ENCODE measurements at regions not wholly inside any gene's neighbourhood (a gene's known extent, or its start where the extent isn't known, plus 50 kb on each side); places are given as distances from the start of the nearest gene placed in this dataset.

DNA sequence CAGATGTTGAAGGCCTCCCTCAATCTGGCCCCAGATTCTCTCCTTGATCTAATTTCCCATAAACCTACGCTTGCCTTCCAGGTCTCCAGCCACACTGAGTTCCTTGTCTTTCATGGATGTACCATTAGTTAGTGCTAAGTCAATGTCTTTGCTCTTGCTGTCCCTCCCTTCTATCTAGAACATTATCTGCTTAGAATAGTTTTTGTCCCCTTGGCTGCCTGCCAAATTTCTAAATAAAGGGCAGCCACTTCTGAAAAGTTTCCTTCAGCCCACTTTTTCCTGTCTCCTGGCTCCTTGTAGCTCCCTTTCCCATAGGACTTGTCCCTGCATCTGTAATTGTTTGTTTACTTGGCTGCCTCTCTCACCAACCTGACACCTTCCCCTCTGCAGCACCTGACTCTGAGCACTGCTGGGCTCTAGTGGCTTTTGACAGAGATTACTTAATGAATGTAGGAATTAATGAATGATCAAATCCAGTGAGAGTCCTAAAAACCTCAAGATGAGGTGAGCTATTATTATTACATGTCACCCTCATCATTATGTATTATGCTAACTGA lies 58.3 kb downstream of the CXCL12 start:
- no peaks in the 10 kb centered on the region for H3K9me3 ChIP-seq
- no peak overlapping the region for H3K4me3 ChIP-seq
- H3K27me3 ChIP-seq = no peaks in the 10 kb centered on the region
- DNase-seq (no peak), ATAC-seq (ENCODE audit: low FRiP score in 2 of 2) (no peak)
- H3K4me1 ChIP-seq = no peaks in the 10 kb centered on the region
- 95% methylated on average over 1 of the region's 1 CpG for WGBS, 2 donors
- H3K36me3 ChIP-seq = no peaks in the 10 kb centered on the region
- TF ChIP-seq EP300 (IDR thresholded peaks at IDR 0.05) (no peak), POLR2AphosphoS5 (IDR thresholded peaks at IDR 0.05) (no peak), POLR2A (IDR thresholded peaks at IDR 0.05) (no peak)
- TF ChIP-seq, protein P1, sequence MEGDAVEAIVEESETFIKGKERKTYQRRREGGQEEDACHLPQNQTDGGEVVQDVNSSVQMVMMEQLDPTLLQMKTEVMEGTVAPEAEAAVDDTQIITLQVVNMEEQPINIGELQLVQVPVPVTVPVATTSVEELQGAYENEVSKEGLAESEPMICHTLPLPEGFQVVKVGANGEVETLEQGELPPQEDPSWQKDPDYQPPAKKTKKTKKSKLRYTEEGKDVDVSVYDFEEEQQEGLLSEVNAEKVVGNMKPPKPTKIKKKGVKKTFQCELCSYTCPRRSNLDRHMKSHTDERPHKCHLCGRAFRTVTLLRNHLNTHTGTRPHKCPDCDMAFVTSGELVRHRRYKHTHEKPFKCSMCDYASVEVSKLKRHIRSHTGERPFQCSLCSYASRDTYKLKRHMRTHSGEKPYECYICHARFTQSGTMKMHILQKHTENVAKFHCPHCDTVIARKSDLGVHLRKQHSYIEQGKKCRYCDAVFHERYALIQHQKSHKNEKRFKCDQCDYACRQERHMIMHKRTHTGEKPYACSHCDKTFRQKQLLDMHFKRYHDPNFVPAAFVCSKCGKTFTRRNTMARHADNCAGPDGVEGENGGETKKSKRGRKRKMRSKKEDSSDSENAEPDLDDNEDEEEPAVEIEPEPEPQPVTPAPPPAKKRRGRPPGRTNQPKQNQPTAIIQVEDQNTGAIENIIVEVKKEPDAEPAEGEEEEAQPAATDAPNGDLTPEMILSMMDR (IDR thresholded peaks at IDR 0.05) = no peak
- H3K27ac ChIP-seq = no peak overlapping the region

DNA sequence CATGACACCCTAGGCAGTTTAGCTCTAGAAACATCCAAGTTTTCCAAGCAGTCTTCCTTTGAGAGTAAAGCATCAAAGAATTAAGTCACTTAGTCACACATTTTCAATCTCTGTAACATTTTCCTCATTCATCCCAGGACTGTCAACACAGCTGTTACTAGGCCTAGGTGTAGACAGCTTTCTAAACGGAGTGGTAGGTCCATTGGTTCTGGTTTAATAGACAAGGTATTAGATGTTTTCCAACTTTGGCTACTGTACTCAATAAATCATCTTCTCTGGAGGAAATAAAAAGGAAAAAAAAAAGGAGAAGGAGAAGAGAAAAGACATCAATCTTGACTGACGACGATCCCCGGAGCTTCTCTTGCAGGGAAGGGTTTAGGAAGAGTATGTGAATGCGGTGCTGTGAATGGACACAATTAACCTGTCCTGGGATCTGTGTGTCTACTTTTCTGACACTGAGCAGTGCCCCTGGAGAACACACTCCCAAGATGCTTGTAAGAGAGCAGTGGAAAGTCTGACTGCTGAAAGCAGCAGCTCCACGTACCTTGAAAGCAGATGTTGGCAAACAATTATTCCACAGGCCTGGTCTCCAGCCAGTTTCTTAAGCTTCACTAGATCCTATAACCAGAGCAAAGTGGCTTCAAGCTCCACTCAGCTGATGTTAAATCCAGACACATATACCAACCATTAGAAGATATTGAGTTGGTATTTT lies 59.1 kb downstream of the CXCL12 start:
- 76 to 80% methylated on average over 6 of the region's 6 CpGs for WGBS, 2 donors

DNA sequence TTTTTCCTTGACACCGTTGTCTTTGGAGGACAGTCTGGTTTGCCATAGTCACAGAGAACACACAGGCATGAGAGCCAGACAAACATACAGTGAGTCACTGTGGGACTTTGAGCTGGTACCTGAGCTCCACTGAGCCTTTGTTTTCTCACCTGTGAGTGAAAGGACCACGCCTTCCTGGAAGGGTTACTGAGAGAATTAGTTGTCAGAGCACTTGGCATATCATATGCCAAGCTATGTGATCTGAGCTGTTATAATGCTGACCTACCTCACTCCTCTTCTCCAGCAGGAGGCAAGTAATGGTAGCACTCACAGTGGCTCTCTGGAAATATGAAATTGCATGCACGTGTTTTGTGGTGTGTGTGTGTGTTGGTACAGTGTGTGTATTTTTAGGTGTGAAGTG lies 59.7 kb downstream of the CXCL12 start:
- Histone ChIP-seq H3K4me3 (no peak overlapping the region), H3K27me3 (no peaks in the 10 kb centered on the region), H3K9me3 (no peaks in the 10 kb centered on the region), H3K36me3 (no peaks in the 10 kb centered on the region), H3K4me1 (no peaks in the 10 kb centered on the region), H3K27ac (no peak overlapping the region)
- peak in 1 of 2 donors; percentile 64 for ATAC-seq (ENCODE audit: low FRiP score in 2 of 2)
- TF ChIP-seq, protein P1 (IDR thresholded peaks at IDR 0.05) = no peak
- TF ChIP-seq POLR2A (IDR thresholded peaks at IDR 0.05) (no peak), POLR2AphosphoS5 (IDR thresholded peaks at IDR 0.05) (no peak), EP300 (IDR thresholded peaks at IDR 0.05) (no peak)
- peak in 1 of 2 donors; percentile 36 for DNase-seq
- WGBS, 2 donors = 47 to 60% methylated on average over 3 of the region's 3 CpGs

More for the DNA sequence above, 59.1 kb downstream of the CXCL12 start:
- DNase-seq (no peak), ATAC-seq (ENCODE audit: low FRiP score in 2 of 2) (no peak)
- H3K4me3 ChIP-seq = no peak overlapping the region
- H3K4me1 ChIP-seq = no peaks in the 10 kb centered on the region
- TF ChIP-seq EP300 (IDR thresholded peaks at IDR 0.05) (no peak), POLR2A (IDR thresholded peaks at IDR 0.05) (no peak), POLR2AphosphoS5 (IDR thresholded peaks at IDR 0.05) (no peak)
- TF ChIP-seq, protein P1 (IDR thresholded peaks at IDR 0.05) = no peak
- no peaks in the 10 kb centered on the region for H3K36me3 ChIP-seq
- no peaks in the 10 kb centered on the region for H3K9me3 ChIP-seq
- H3K27me3 ChIP-seq = no peaks in the 10 kb centered on the region
- no peak overlapping the region for H3K27ac ChIP-seq

DNA sequence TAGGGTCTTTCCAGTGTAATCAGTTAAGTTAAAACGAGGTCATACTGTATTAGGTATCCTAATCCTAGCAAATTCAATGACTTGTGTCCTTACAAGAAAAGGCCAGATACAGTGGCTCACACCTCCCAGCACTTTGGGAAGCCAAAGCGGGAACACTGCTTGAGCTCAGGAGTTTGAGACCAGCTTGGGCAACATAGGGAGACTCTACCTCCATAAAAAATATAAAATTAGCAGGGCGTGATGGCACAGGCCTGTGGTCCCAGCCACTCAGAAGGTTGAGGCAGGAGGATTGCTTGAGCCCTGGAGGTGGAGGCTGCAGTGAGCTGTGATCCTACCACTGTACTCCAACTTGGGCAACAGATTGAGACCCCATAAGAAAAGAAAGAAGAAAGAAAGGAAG lies 61.1 kb downstream of the CXCL12 start:
- ATAC-seq (ENCODE audit: low FRiP score in 2 of 2) (no peak), DNase-seq (no peak)
- TF ChIP-seq, protein P1 (IDR thresholded peaks at IDR 0.05) = no peak
- no peak for TF ChIP-seq EP300 (IDR thresholded peaks at IDR 0.05)
- TF ChIP-seq POLR2AphosphoS5 (IDR thresholded peaks at IDR 0.05) = no peak
- no peak for TF ChIP-seq POLR2A (IDR thresholded peaks at IDR 0.05)
- Histone ChIP-seq H3K27me3 (no peaks in the 10 kb centered on the region), H3K36me3 (no peaks in the 10 kb centered on the region), H3K4me3 (no peak overlapping the region), H3K27ac (no peak overlapping the region), H3K4me1 (no peaks in the 10 kb centered on the region), H3K9me3 (no peaks in the 10 kb centered on the region)
- 88 to 95% methylated on average over 3 of the region's 3 CpGs for WGBS, 2 donors

DNA sequence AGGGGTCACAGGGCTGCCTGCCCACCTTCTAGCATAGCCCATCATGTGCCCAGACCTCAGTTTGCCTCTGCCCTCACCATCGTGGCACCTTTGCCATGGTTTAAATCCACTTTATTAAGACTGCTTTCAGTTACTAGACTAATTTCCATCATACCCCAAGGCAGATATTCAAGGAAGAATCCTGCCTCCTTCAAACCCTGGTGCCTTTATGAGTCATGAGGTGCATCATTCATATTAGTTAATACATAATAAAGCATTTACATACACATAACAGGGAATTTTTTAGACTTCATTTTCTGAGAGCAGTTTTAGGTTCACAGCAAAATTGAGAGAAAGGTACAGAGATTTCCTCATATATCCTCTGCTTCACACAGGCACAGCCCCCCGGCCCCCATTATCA lies 62.8 kb downstream of the CXCL12 start:
- no peak for DNase-seq
- Histone ChIP-seq H3K27me3 (no peaks in the 10 kb centered on the region), H3K9me3 (no peaks in the 10 kb centered on the region), H3K27ac (no peak overlapping the region), H3K4me3 (no peak overlapping the region), H3K36me3 (no peaks in the 10 kb centered on the region), H3K4me1 (no peaks in the 10 kb centered on the region)
- ATAC-seq (ENCODE audit: low FRiP score in 2 of 2) = no peak
- WGBS, 2 donors = 87 to 90% methylated on average over 2 of the region's 2 CpGs
- TF ChIP-seq POLR2AphosphoS5 (IDR thresholded peaks at IDR 0.05) (no peak), POLR2A (IDR thresholded peaks at IDR 0.05) (no peak), EP300 (IDR thresholded peaks at IDR 0.05) (no peak)
- TF ChIP-seq, protein P1 (IDR thresholded peaks at IDR 0.05) = no peak
